Vagina (tissue), 2 donors: ENCODE measurements at regions not wholly inside any gene's neighbourhood (a gene's known extent, or its start where the extent isn't known, plus 50 kb on each side); places are given as distances from the start of the nearest gene placed in this dataset.

Source experiments
- POLR2AphosphoS5 ChIP-seq, 2 donors: sonication (generic); formaldehyde crosslinking; IDR thresholded peaks; one replicate each; pipeline ENCODE4 v1.9.0; 2017; ENCODE audit warnings: antibody characterized with exemption in 2 of 2, mild to moderate bottlenecking in 2 of 2, low read depth in 1 of 2; ENCODE audit not compliant: insufficient read depth in 1 of 2
- TF ChIP-seq, protein P1 (sequence below), 3 experiments: fragments of 450-650 bp in 2 of 3; fragments of 200-600 bp in 1 of 3; sonication (generic) in 1 of 3; IDR thresholded peaks; one replicate each; pipeline ENCODE4 v1.5.1; 2017 to 2019; ENCODE audit warnings: antibody characterized with exemption in 3 of 3, mild to moderate bottlenecking in 2 of 3, moderate library complexity in 2 of 3

DNA sequence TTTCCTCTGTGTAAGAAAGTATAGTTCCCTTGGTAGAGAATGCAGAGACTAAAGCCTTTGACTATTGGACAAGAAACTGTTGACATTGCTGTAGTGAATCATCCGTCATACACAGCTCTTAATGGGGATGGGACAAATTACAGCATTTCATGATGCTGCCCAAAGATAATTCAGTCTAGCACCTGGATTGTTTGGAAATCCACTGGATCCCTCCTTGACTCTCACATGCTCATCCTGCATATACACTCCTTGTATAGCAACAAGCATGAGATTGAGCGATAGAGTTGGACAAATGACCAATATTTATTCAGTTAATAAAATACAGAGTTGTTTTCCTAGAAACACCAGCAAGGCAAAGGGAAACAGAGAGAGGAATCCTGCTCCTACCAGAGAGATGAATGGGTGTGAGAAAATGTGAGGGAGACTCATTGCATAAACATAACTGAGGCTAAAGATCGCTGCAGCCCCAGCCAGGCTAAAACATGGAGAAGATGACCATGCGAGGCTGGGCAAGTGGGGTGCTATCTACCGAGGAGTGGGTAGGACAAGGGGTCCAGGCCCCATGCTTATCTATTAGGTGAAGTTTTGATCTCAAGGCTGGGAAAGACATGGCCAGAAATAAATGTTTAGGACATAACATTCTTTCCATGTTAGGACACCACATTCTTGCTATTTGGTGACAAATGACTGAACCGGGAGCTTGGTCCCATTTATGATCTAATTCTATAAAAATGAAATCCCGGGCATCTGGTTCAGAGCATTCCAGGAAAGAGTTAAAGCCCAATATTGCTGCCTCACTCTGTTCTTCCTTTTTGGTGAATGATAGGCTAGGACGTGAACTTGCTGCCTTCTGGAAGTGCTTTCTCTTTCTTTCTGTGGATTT, 153.2 kb downstream of the TGFB2 start:
- TF ChIP-seq, protein P1, sequence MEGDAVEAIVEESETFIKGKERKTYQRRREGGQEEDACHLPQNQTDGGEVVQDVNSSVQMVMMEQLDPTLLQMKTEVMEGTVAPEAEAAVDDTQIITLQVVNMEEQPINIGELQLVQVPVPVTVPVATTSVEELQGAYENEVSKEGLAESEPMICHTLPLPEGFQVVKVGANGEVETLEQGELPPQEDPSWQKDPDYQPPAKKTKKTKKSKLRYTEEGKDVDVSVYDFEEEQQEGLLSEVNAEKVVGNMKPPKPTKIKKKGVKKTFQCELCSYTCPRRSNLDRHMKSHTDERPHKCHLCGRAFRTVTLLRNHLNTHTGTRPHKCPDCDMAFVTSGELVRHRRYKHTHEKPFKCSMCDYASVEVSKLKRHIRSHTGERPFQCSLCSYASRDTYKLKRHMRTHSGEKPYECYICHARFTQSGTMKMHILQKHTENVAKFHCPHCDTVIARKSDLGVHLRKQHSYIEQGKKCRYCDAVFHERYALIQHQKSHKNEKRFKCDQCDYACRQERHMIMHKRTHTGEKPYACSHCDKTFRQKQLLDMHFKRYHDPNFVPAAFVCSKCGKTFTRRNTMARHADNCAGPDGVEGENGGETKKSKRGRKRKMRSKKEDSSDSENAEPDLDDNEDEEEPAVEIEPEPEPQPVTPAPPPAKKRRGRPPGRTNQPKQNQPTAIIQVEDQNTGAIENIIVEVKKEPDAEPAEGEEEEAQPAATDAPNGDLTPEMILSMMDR (IDR thresholded peaks at IDR 0.05): no peak
- no peak for TF ChIP-seq POLR2AphosphoS5 (IDR thresholded peaks at IDR 0.05; ENCODE audit: insufficient read depth in 1 of 2, low read depth in 1 of 2)
